Lung (tissue), 11 donors: ENCODE measurements at regions not wholly inside any gene's neighbourhood (a gene's known extent, or its start where the extent isn't known, plus 50 kb on each side); places are given as distances from the start of the nearest gene placed in this dataset.

Experiments
- ATAC-seq: fragments of 200-7000 bp; cut with Tn5 transposase; one replicate; pipeline ENCODE4 v1.9.1; 2020; ENCODE audit warnings: moderate number of reproducible peaks; ENCODE audit not compliant: insufficient read depth, low FRiP score
- DNase-seq, 3 donors: peaks; one replicate each; pipeline ENCODE4 v3.0.0-alpha.2; 2013 to 2017
- H3K27ac ChIP-seq, 2 donors: one replicate each; pipeline ENCODE4 v1.5.1; 2013; ENCODE audit warnings: mild to moderate bottlenecking in 2 of 2, moderate library complexity in 2 of 2, control low read depth in 1 of 2, inconsistent platforms in 1 of 2, low read depth in 1 of 2, low read length in 1 of 2
- H3K27me3 ChIP-seq, 3 donors: one replicate each; pipeline ENCODE4 v1.5.1; 2013; ENCODE audit warnings: low read length in 2 of 3; ENCODE audit not compliant: control insufficient read depth in 3 of 3, insufficient read depth in 3 of 3
- H3K36me3 ChIP-seq, 4 donors: one replicate each; pipeline ENCODE4 v1.5.1; 2013; ENCODE audit warnings: low read length in 4 of 4, mild to moderate bottlenecking in 1 of 4, moderate library complexity in 1 of 4; ENCODE audit not compliant: control insufficient read depth in 4 of 4, insufficient read depth in 4 of 4
- H3K4me1 ChIP-seq, 5 donors: one replicate each; pipeline ENCODE4 v1.5.1; 2013; ENCODE audit warnings: low read length in 5 of 5, mild to moderate bottlenecking in 2 of 5, moderate library complexity in 1 of 5; ENCODE audit not compliant: control insufficient read depth in 5 of 5, insufficient read depth in 5 of 5
- H3K4me3 ChIP-seq: one replicate; pipeline ENCODE4 v1.5.1; 2013; ENCODE audit warnings: mild to moderate bottlenecking, control low read depth, moderate library complexity
- H3K9ac ChIP-seq, 2 donors: one replicate each; pipeline ENCODE4 v1.5.1; 2013; ENCODE audit warnings: low read length in 2 of 2, control low read depth in 1 of 2; ENCODE audit not compliant: insufficient read depth in 1 of 2
- H3K9me3 ChIP-seq, 4 donors: one replicate each; pipeline ENCODE4 v1.5.1; 2013; ENCODE audit warnings: low read length in 3 of 4, mild to moderate bottlenecking in 1 of 4, moderate library complexity in 1 of 4; ENCODE audit not compliant: control insufficient read depth in 4 of 4, insufficient read depth in 3 of 4
- CTCF ChIP-seq: IDR thresholded peaks from 2 replicates; pipeline ENCODE4 v1.5.1; 2012; ENCODE audit warnings: mild to moderate bottlenecking; ENCODE audit errors: control extremely low read depth, extremely low read depth
- WGBS, 2 donors: extraction: QIAGEN DNeasy Blood & Tissue Kit; methylation state at CpG; one replicate each; pipeline ENCODE4 v1.1.7; 2013; 5-methylcytosine and 5-hydroxymethylcytosine counted together
- donor health status: control.
- donor health status: control.
- donor health status: Bipolar disorder and iron deficiency.
- donor health status: healthy.
- donor health status: DM: yes; HTN: yes; CAD: no.

- DNase-seq (no peak), ATAC-seq (no peak)
- no peaks in the 10 kb centered on the region for H3K36me3 ChIP-seq
- H3K4me3 ChIP-seq, result no peak overlapping the region
- WGBS, 2 donors, result 86 to 90% methylated on average over 7 of the region's 7 CpGs
- no peak overlapping the region for H3K9ac ChIP-seq
- no peak overlapping the region for H3K27ac ChIP-seq
- peaks cover 0 to 6% (median 2%) of the 10 kb centered on the region in 4 donors for H3K9me3 ChIP-seq
- H3K4me1 ChIP-seq, result no peaks in the 10 kb centered on the region
- H3K27me3 ChIP-seq, result no peaks in the 10 kb centered on the region
- TF ChIP-seq CTCF, result no peak
These were observed 1290.9 kb downstream of the PCDH18 start for GRCh38 chr4:136241221-136241986.

GRCh38 chr4:136227315-136227714 lies 1305.0 kb downstream of the PCDH18 start:
- DNase-seq, result no peak
- Histone ChIP-seq H3K4me1 (no peaks in the 10 kb centered on the region), H3K36me3 (no peaks in the 10 kb centered on the region), H3K9ac (no peak overlapping the region), H3K4me3 (no peak overlapping the region), H3K9me3 (no peaks in the 10 kb centered on the region), H3K27ac (no peak overlapping the region), H3K27me3 (no peaks in the 10 kb centered on the region)
- no peak for TF ChIP-seq CTCF
- ATAC-seq, result no peak

GRCh38 chr4:136219592-136220125 lies 1312.6 kb downstream of the PCDH18 start:
- H3K9ac ChIP-seq, result no peak overlapping the region
- no peak for DNase-seq
- no peak for ATAC-seq
- H3K4me1 ChIP-seq, result no peaks in the 10 kb centered on the region
- H3K36me3 ChIP-seq, result no peaks in the 10 kb centered on the region
- no peak overlapping the region for H3K4me3 ChIP-seq
- no peaks in the 10 kb centered on the region for H3K27me3 ChIP-seq
- no peak for TF ChIP-seq CTCF
- H3K27ac ChIP-seq, result no peak overlapping the region
- H3K9me3 ChIP-seq, result peaks cover 0 to 6% (median 0%) of the 10 kb centered on the region in 4 donors
- 85 to 92% methylated on average over 3 of the region's 3 CpGs for WGBS, 2 donors
